ENCODE measurements at regions not wholly inside any gene's neighbourhood (a gene's known extent, or its start where the extent isn't known, plus 50 kb on each side); places are given as distances from the start of the nearest gene placed in this dataset.

DNA sequence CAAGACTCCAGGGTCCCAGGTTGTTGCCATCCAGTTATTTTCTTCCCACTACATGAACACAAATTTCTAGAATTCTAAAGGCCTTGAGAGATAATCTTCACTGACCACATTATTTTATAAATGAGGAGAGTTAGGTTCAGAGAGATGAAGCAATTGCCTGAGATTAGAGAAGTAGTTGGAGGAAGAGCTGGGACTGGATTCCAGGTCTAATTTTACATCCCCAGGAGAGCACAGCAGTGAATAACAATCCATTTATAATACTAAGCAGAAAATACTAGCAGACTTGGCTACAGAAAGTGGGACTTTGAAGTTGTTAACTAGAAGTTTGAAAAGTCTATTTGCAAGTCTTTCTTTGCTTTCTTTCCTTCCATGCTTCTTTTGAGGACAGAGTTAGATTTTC, 231.3 kb upstream of the S100G start:
- no peaks in the 10 kb centered on the region for H3K36me3 ChIP-seq (ENCODE audit: insufficient read depth, low read length, poor library complexity, severe bottlenecking)
- ChIA-PET POLR2A (ENCODE audit: low non-redundant PET) (no interaction called here), CTCF (no interaction called here)
- no peak overlapping the region for H3K4me3 ChIP-seq (ENCODE audit: low read depth, low read length, poor library complexity, severe bottlenecking)
- H3K4me1 ChIP-seq (ENCODE audit: insufficient read depth, low read length, poor library complexity, severe bottlenecking) = no peaks in the 10 kb centered on the region
- no peaks in the 10 kb centered on the region for H3K27me3 ChIP-seq (replicated peaks; ENCODE audit: insufficient read depth, low read depth, low read length, poor library complexity)
- DNase-seq (ENCODE audit: low spot score) = no peak
- no peak overlapping the region for H3K27ac ChIP-seq (ENCODE audit: low read depth, low read length, poor library complexity, severe bottlenecking)
- no peaks in the 10 kb centered on the region for H3K9me3 ChIP-seq (ENCODE audit: low read depth, low read length, poor library complexity, severe bottlenecking)
- TF ChIP-seq EZH2 (IDR thresholded peaks at IDR 0.05; ENCODE audit: borderline replicate concordance, low read depth, low read length, poor library complexity, severe bottlenecking) (no peak), CTCF (conservative IDR thresholded peaks at IDR 0.05; ENCODE audit: low read depth, low read length) (no peak)
- BruUV-seq (replicated peaks) = no TSS peak
- intact Hi-C loops (cut with micrococcal nuclease; ENCODE audit: unreplicated experiment) = no loop called here

GRCh38 chrX:16427668-16428067, 222.3 kb upstream of the S100G start:
- H3K27me3 ChIP-seq (replicated peaks; ENCODE audit: insufficient read depth, low read depth, low read length, poor library complexity) = peaks cover 10% of the 10 kb centered on the region
- no peak overlapping the region for H3K27ac ChIP-seq (ENCODE audit: low read depth, low read length, poor library complexity, severe bottlenecking)
- DNase-seq (ENCODE audit: low spot score) = no peak
- TF ChIP-seq CTCF (conservative IDR thresholded peaks at IDR 0.05; ENCODE audit: low read depth, low read length) (no peak), EZH2 (IDR thresholded peaks at IDR 0.05; ENCODE audit: borderline replicate concordance, low read depth, low read length, poor library complexity, severe bottlenecking) (no peak)
- no peak overlapping the region for H3K4me3 ChIP-seq (ENCODE audit: low read depth, low read length, poor library complexity, severe bottlenecking)
- intact Hi-C loops (cut with micrococcal nuclease; ENCODE audit: unreplicated experiment) = no loop called here
- POLR2A ChIA-PET (ENCODE audit: low non-redundant PET) = no interaction called here
- no peaks in the 10 kb centered on the region for H3K36me3 ChIP-seq (ENCODE audit: insufficient read depth, low read length, poor library complexity, severe bottlenecking)
- peaks cover 8% of the 10 kb centered on the region for H3K4me1 ChIP-seq (ENCODE audit: insufficient read depth, low read length, poor library complexity, severe bottlenecking)
- CTCF ChIA-PET = interaction anchor here (0.6 kb wide), 1 partner anchor 682 kb away, joined by 7 read pairs; no protein-coding TSS in a partner anchor
- H3K9me3 ChIP-seq (ENCODE audit: low read depth, low read length, poor library complexity, severe bottlenecking) = no peaks in the 10 kb centered on the region
- BruUV-seq (replicated peaks) = no TSS peak

DNA sequence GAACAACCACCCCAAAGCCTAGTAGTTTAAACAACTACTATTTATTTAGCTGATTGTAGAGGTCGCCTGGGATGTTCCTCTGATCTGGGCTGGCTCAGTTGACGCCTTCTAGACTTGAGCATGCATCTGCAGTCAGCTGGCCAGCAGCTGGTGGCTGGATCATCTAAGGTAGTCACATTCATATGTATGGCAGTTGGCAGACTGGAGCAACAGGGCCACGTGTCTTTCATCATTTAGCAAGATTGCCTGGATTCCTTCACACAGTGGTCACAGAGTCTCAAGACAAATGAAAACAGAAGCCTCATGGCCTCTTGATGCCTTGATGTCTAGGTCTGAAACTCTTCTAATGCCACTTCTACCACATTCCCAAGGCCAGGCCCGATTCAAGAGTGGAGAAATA, 220.6 kb upstream of the S100G start:
- H3K36me3 ChIP-seq (ENCODE audit: insufficient read depth, low read length, poor library complexity, severe bottlenecking) = no peaks in the 10 kb centered on the region
- no peak overlapping the region for H3K4me3 ChIP-seq (ENCODE audit: low read depth, low read length, poor library complexity, severe bottlenecking)
- intact Hi-C loops (cut with micrococcal nuclease; ENCODE audit: unreplicated experiment) = no loop called here
- H3K27ac ChIP-seq (ENCODE audit: low read depth, low read length, poor library complexity, severe bottlenecking) = no peak overlapping the region
- no peaks in the 10 kb centered on the region for H3K9me3 ChIP-seq (ENCODE audit: low read depth, low read length, poor library complexity, severe bottlenecking)
- no TSS peak for BruUV-seq (replicated peaks)
- H3K27me3 ChIP-seq (replicated peaks; ENCODE audit: insufficient read depth, low read depth, low read length, poor library complexity) = peaks cover 10% of the 10 kb centered on the region
- H3K4me1 ChIP-seq (ENCODE audit: insufficient read depth, low read length, poor library complexity, severe bottlenecking) = peaks cover 8% of the 10 kb centered on the region
- TF ChIP-seq EZH2 (IDR thresholded peaks at IDR 0.05; ENCODE audit: borderline replicate concordance, low read depth, low read length, poor library complexity, severe bottlenecking) (no peak), CTCF (conservative IDR thresholded peaks at IDR 0.05; ENCODE audit: low read depth, low read length) (no peak)
- DNase-seq (ENCODE audit: low spot score) = no peak
- POLR2A ChIA-PET (ENCODE audit: low non-redundant PET) = no interaction called here
- CTCF ChIA-PET = no interaction called here

Measured in A673 (cell line).